B cell (primary cell): ENCODE measurements at regions not wholly inside any gene's neighbourhood (a gene's known extent, or its start where the extent isn't known, plus 50 kb on each side); places are given as distances from the start of the nearest gene placed in this dataset.

Experiments
- ATAC-seq: fragments of 200-7000 bp; cut with Tn5 transposase; one replicate; pipeline ENCODE4 v1.10.0; 2021; ENCODE audit warnings: low read depth, mild to moderate bottlenecking, moderate number of reproducible peaks, moderate library complexity
- CTCF ChIA-PET: fragments of 350-600 bp; sonication (Branson Sonifier 250); formaldehyde crosslinking; loops from one replicate; lab custom pipeline; 2021; ENCODE audit warnings: antibody characterized with exemption, inconsistent platforms; lab: Charles Lee
- POLR2A ChIA-PET: fragments of 350-600 bp; sonication (Branson Sonifier 250); formaldehyde crosslinking; loops from one replicate; lab custom pipeline; 2021; ENCODE audit warnings: antibody characterized with exemption; lab: Charles Lee
- DNase-seq: peaks from one replicate; pipeline ENCODE4 v3.0.0; 2013
- H2AFZ ChIP-seq: 2 replicates; pipeline ENCODE4 v1.6.1; 2012; ENCODE audit warnings: mild to moderate bottlenecking, low read depth, low read length; ENCODE audit not compliant: insufficient read depth, poor library complexity, severe bottlenecking
- H3K27ac ChIP-seq, 2 donors: 1 replicate in 1 of 2; 2 replicates in 1 of 2; pipeline ENCODE4 v1.5.1; 2012 to 2013; ENCODE audit warnings: low read length in 2 of 2, mild to moderate bottlenecking in 2 of 2, moderate library complexity in 1 of 2
- H3K27me3 ChIP-seq, 4 experiments: fragments of 200-600 bp in 1 of 4; sonication (generic) in 1 of 4; replicated peaks in 1 of 4; 1 replicate in 2 of 4; 2 replicates in 2 of 4; pipeline versions ENCODE4 v1.6.1 to v1.7.0; 2013 to 2016; ENCODE audit warnings: low read length in 3 of 4, mild to moderate bottlenecking in 2 of 4, mixed read lengths in 1 of 4, moderate library complexity in 1 of 4; ENCODE audit not compliant: insufficient read depth in 4 of 4, control insufficient read depth in 3 of 4; ENCODE audit errors: control extremely low read depth in 1 of 4
- H3K36me3 ChIP-seq, 2 experiments: replicated peaks in 1 of 2; 1 replicate in 1 of 2; 2 replicates in 1 of 2; pipeline versions ENCODE4 v1.6.1 to v1.7.1; 2013; ENCODE audit warnings: low read length in 1 of 2; ENCODE audit not compliant: insufficient read depth in 2 of 2, control insufficient read depth in 1 of 2; ENCODE audit errors: control extremely low read depth in 1 of 2, extremely low read depth in 1 of 2
- H3K4me1 ChIP-seq, 2 donors: fragments of 200-600 bp in 1 of 2; sonication (generic) in 1 of 2; 1 replicate in 1 of 2; 2 replicates in 1 of 2; pipeline versions ENCODE4 v1.5.1 to v1.6.1; 2013 to 2017; ENCODE audit warnings: low read length in 2 of 2; ENCODE audit not compliant: control insufficient read depth in 2 of 2, insufficient read depth in 2 of 2
- H3K4me2 ChIP-seq: replicated peaks from 2 replicates; pipeline ENCODE3; 2012; ENCODE audit warnings: mild to moderate bottlenecking, low read depth, low read length; ENCODE audit not compliant: poor library complexity, severe bottlenecking
- H3K4me3 ChIP-seq, 5 experiments: fragments of 200-600 bp in 1 of 5; sonication (generic) in 1 of 5; 1 replicate in 3 of 5; 2 replicates in 2 of 5; pipeline versions ENCODE4 v1.5.1 to v1.7.0; 2011 to 2016; ENCODE audit warnings: low read length in 4 of 5, mild to moderate bottlenecking in 4 of 5, low read depth in 2 of 5, control low read depth in 1 of 5, moderate library complexity in 1 of 5; ENCODE audit not compliant: insufficient read depth in 1 of 5; ENCODE audit errors: control extremely low read depth in 1 of 5, extremely low read depth in 1 of 5
- H3K79me2 ChIP-seq: fragments of 200-600 bp; sonication (generic); one replicate; pipeline ENCODE4 v1.6.0; 2016; ENCODE audit warnings: low read length; ENCODE audit not compliant: control insufficient read depth, insufficient read depth
- H3K9ac ChIP-seq: fragments of 200-600 bp; sonication (generic); 2 replicates; pipeline ENCODE4 v1.6.1; 2017; ENCODE audit warnings: mild to moderate bottlenecking, low read length, moderate library complexity
- H3K9me3 ChIP-seq, 3 donors: one replicate each; pipeline versions ENCODE4 v1.6.1 to v1.7.1; 2013; ENCODE audit warnings: low read length in 2 of 3; ENCODE audit not compliant: control insufficient read depth in 2 of 3, insufficient read depth in 1 of 3; ENCODE audit errors: control extremely low read depth in 1 of 3
- H4K20me1 ChIP-seq: 2 replicates; pipeline ENCODE4 v1.6.0; 2012; ENCODE audit warnings: mild to moderate bottlenecking, low read length; ENCODE audit not compliant: insufficient read depth, control insufficient read depth, poor library complexity, severe bottlenecking
- H3K27ac Mint-ChIP-seq: one replicate; pipeline ENCODE4 v1.8.0; 2021; ENCODE audit warnings: mixed read lengths
- H3K27me3 Mint-ChIP-seq: one replicate; pipeline ENCODE4 v1.8.0; 2021; ENCODE audit warnings: mixed read lengths
- H3K4me1 Mint-ChIP-seq: one replicate; pipeline ENCODE4 v1.8.0; 2021; ENCODE audit warnings: mixed read lengths
- H3K4me3 Mint-ChIP-seq: one replicate; pipeline ENCODE4 v1.8.0; 2021; ENCODE audit warnings: mixed read lengths
- H3K9me3 Mint-ChIP-seq: one replicate; pipeline ENCODE4 v1.8.0; 2022; ENCODE audit warnings: mixed read lengths; ENCODE audit not compliant: insufficient read depth
- EZH2 ChIP-seq: IDR thresholded peaks from 2 replicates; pipeline ENCODE4 v1.6.1; 2012; ENCODE audit warnings: borderline replicate concordance, low read depth, mild to moderate bottlenecking, moderate library complexity, low read length; ENCODE audit not compliant: insufficient read depth, poor library complexity, severe bottlenecking
- WGBS: methylation state at CpG from one replicate; pipeline ENCODE4 v1.1.5; 2013; ENCODE audit warnings: missing lambda C conversion rate; ENCODE audit not compliant: insufficient coverage; 5-methylcytosine and 5-hydroxymethylcytosine counted together
- intact Hi-C: fragments of 100-400 bp; cut with micrococcal nuclease; formaldehyde crosslinking; loops from one replicate; pipeline ENCODE4 v1.10.0; 2022
- TF ChIP-seq, protein P1 (sequence below): fragments of 200-600 bp; IDR thresholded peaks from one replicate; pipeline ENCODE4 v1.8.0; 2022; ENCODE audit warnings: antibody characterized with exemption, mild to moderate bottlenecking

DNA sequence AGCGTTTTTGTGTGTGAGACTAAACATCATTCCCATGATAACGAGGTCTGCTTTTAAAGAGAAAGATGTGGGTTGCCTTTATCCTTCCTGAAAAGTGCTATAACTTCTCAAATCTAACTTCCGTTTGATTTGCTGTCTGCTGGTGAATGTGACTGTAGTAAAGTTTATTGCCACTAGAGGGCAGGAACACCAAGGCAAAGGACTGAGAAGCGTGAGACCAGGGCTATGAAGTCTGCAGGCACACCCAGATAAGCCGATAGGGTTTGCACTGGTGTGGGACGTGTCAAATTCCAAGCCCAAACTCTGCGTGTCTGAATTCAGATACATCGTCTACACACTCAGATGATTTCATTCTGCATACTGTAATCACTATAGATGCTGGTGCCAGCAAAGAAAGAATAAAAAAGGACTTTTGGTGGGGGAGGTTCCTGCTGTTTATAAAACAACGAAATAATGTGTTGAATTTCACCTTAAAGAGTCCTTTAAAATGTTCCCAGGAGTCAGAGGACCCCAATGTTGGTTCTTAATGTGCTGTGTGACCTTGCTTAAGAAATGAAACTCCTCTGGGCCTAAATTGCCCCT lies 87.2 kb downstream of the PTTG1 start:
- no peaks in the 10 kb centered on the region for H3K36me3 ChIP-seq
- DNase-seq: peak; percentile 86
- no peaks in the 10 kb centered on the region for H3K79me2 ChIP-seq
- POLR2A ChIA-PET: no interaction called here
- Mint-ChIP-seq H3K9me3 (no peaks in the 10 kb centered on the region), H3K27me3 (no peaks in the 10 kb centered on the region), H3K4me3 (no peak overlapping the region), H3K4me1 (peaks cover 28% of the 10 kb centered on the region), H3K27ac (no peak overlapping the region)
- intact Hi-C loops: loop anchor here (1.0 to 2.0 kb wide), 2 partner anchors 42 to 71 kb away; no protein-coding TSS in a partner anchor
- no peak for TF ChIP-seq EZH2
- TF ChIP-seq, protein P1, sequence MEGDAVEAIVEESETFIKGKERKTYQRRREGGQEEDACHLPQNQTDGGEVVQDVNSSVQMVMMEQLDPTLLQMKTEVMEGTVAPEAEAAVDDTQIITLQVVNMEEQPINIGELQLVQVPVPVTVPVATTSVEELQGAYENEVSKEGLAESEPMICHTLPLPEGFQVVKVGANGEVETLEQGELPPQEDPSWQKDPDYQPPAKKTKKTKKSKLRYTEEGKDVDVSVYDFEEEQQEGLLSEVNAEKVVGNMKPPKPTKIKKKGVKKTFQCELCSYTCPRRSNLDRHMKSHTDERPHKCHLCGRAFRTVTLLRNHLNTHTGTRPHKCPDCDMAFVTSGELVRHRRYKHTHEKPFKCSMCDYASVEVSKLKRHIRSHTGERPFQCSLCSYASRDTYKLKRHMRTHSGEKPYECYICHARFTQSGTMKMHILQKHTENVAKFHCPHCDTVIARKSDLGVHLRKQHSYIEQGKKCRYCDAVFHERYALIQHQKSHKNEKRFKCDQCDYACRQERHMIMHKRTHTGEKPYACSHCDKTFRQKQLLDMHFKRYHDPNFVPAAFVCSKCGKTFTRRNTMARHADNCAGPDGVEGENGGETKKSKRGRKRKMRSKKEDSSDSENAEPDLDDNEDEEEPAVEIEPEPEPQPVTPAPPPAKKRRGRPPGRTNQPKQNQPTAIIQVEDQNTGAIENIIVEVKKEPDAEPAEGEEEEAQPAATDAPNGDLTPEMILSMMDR: peak; percentile 86
- H2AFZ ChIP-seq: peak overlapping the region; percentile 63
- CTCF ChIA-PET: interaction anchor here (1.0 to 3.5 kb wide), 8 partner anchors 9 to 85 kb away, joined by 4 to 65 read pairs (median 6); no protein-coding TSS in a partner anchor
- peaks cover 12 to 17% of the 10 kb centered on the region in 2 donors for H3K4me1 ChIP-seq
- peak overlapping the region; percentile 38 for H3K4me2 ChIP-seq
- no peaks in the 10 kb centered on the region for H4K20me1 ChIP-seq
- 0% methylated on average over 3 of the region's 9 CpGs for WGBS
- H3K27me3 ChIP-seq: peaks cover 0 to 12% (median 0%) of the 10 kb centered on the region in 4 experiments
- H3K27ac ChIP-seq: no peak overlapping the region
- no peak overlapping the region for H3K4me3 ChIP-seq
- no peak overlapping the region for H3K9ac ChIP-seq
- ATAC-seq: peak; percentile 88
- no peaks in the 10 kb centered on the region for H3K9me3 ChIP-seq

DNA sequence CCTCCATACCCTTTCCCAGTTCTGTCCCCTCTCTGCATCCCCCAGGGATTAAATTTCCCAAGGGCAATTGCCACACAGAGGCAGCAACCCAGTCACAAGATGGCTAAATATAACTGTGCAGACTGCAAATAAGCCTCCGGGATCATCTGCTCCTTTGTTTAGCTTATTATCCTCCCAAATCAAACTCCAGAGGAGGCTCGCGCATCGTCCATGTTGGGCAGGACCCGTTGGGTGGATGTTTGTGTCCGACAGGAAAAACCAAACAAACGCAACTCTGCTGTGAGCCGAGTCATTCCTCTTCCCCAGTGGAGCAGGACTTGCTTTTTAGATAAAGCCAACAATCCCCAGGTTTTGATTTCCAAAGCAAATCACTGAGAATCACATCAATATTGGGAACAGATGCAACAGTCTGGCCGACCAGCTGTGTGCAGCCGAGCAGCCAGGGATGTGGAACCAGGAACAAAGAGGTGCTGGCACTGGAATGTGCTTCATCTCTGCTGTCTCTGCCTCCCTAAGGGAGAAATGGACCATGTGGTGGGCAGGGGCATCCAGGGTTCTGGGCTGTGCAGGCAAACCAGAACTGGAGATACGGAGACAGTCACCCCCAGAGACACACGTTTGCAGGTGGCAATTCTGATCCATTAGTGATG lies 89.8 kb downstream of the PTTG1 start:
- ChIA-PET POLR2A (no interaction called here), CTCF (interaction anchor here (0.9 kb wide), 1 partner anchor 73 kb away, joined by 4 read pairs; no protein-coding TSS in a partner anchor)
- TF ChIP-seq, protein P1: no peak
- Histone ChIP-seq H2AFZ (no peak overlapping the region), H3K9ac (no peak overlapping the region), H3K79me2 (no peaks in the 10 kb centered on the region), H3K4me3 (no peak overlapping the region), H3K9me3 (no peaks in the 10 kb centered on the region), H3K36me3 (no peaks in the 10 kb centered on the region), H3K4me1 (peaks cover 7 to 10% of the 10 kb centered on the region in 2 donors), H3K27ac (no peak overlapping the region), H3K4me2 (no peak overlapping the region), H4K20me1 (no peaks in the 10 kb centered on the region), H3K27me3 (no peaks in the 10 kb centered on the region)
- no peaks in the 10 kb centered on the region for H3K27me3 Mint-ChIP-seq
- DNase-seq (no peak), ATAC-seq (no peak)
- intact Hi-C loops: no loop called here
- H3K9me3 Mint-ChIP-seq: no peaks in the 10 kb centered on the region
- H3K4me3 Mint-ChIP-seq: no peak overlapping the region
- WGBS: 96% methylated on average over 12 of the region's 12 CpGs
- H3K4me1 Mint-ChIP-seq: peaks cover 19% of the 10 kb centered on the region
- peak overlapping the region; percentile 39 for H3K27ac Mint-ChIP-seq
